ENCODE measurements at regions not wholly inside any gene's neighbourhood (a gene's known extent, or its start where the extent isn't known, plus 50 kb on each side); places are given as distances from the start of the nearest gene placed in this dataset.

DNA sequence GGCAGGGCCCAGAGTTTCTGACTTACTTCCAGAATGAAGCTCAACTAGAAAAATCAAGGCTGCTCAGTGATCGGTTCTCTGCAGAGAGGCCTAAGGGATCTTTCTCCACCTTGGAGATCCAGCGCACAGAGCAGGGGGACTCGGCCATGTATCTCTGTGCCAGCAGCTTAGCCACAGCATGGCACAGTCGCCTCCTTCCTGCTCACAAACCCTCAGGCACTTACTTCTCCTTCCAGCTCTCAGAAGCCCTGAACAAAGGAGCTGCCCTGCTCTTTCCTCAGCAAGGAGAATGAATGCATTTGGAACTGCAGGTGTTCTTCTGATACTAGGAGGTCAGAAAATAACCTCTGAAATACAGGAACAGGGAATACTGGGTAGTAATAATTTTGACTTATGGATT is 219.7 kb upstream of the PRSS1 start:
- H3K27ac Mint-ChIP-seq = no peak overlapping the region
- POLR2A ChIA-PET = no interaction called here
- no peak overlapping the region for H3K4me3 Mint-ChIP-seq
- DNase-seq (ENCODE audit: low spot score) (no peak), ATAC-seq (no peak)
- H3K9me3 Mint-ChIP-seq = no peaks in the 10 kb centered on the region
- TF ChIP-seq EMX1 (CRISPR knock-in tag; IDR thresholded peaks at IDR 0.05) = no peak
- no peak for TF ChIP-seq OVOL2 (CRISPR knock-in tag; IDR thresholded peaks at IDR 0.05; ENCODE audit: borderline replicate concordance)
- no peak for TF ChIP-seq NR1H2 (CRISPR knock-in tag; IDR thresholded peaks at IDR 0.05)
- TF ChIP-seq, protein P1, sequence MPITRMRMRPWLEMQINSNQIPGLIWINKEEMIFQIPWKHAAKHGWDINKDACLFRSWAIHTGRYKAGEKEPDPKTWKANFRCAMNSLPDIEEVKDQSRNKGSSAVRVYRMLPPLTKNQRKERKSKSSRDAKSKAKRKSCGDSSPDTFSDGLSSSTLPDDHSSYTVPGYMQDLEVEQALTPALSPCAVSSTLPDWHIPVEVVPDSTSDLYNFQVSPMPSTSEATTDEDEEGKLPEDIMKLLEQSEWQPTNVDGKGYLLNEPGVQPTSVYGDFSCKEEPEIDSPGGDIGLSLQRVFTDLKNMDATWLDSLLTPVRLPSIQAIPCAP (CRISPR knock-in tag; IDR thresholded peaks at IDR 0.05) = no peak
- TF ChIP-seq PRRX2 (CRISPR knock-in tag; IDR thresholded peaks at IDR 0.05) = no peak
- TF ChIP-seq, protein P2, sequence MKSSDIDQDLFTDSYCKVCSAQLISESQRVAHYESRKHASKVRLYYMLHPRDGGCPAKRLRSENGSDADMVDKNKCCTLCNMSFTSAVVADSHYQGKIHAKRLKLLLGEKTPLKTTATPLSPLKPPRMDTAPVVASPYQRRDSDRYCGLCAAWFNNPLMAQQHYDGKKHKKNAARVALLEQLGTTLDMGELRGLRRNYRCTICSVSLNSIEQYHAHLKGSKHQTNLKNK (CRISPR knock-in tag; IDR thresholded peaks at IDR 0.05) = no peak
- no peak for TF ChIP-seq TEAD1 (CRISPR knock-in tag; IDR thresholded peaks at IDR 0.05)
- TF ChIP-seq NFYB (CRISPR knock-in tag; conservative IDR thresholded peaks at IDR 0.05; ENCODE audit: low read depth) = no peak
- no peak for TF ChIP-seq CBFB (CRISPR knock-in tag; IDR thresholded peaks at IDR 0.05; ENCODE audit: low read depth)
- TF ChIP-seq MYBL2 (CRISPR knock-in tag; IDR thresholded peaks at IDR 0.05) = no peak
- TF ChIP-seq NR2C2 (CRISPR knock-in tag; IDR thresholded peaks at IDR 0.05) = no peak
- no peak for TF ChIP-seq ZNF317 (CRISPR knock-in tag; IDR thresholded peaks at IDR 0.05; ENCODE audit: borderline replicate concordance, low read depth)
- H3K27me3 Mint-ChIP-seq (ENCODE audit: low read depth) = peaks cover 2% of the 10 kb centered on the region; the same call in 1 of the 2 replicates
- CTCF ChIA-PET = interaction anchor here (1.0 to 2.0 kb wide), 5 partner anchors 14 to 226 kb away, joined by 3 to 6 read pairs (median 5); no protein-coding TSS in a partner anchor
- H3K4me1 Mint-ChIP-seq = peaks cover 3% of the 10 kb centered on the region; the same call in 1 of the 2 replicates
- no peaks in the 10 kb centered on the region for H3K36me3 Mint-ChIP-seq

DNA sequence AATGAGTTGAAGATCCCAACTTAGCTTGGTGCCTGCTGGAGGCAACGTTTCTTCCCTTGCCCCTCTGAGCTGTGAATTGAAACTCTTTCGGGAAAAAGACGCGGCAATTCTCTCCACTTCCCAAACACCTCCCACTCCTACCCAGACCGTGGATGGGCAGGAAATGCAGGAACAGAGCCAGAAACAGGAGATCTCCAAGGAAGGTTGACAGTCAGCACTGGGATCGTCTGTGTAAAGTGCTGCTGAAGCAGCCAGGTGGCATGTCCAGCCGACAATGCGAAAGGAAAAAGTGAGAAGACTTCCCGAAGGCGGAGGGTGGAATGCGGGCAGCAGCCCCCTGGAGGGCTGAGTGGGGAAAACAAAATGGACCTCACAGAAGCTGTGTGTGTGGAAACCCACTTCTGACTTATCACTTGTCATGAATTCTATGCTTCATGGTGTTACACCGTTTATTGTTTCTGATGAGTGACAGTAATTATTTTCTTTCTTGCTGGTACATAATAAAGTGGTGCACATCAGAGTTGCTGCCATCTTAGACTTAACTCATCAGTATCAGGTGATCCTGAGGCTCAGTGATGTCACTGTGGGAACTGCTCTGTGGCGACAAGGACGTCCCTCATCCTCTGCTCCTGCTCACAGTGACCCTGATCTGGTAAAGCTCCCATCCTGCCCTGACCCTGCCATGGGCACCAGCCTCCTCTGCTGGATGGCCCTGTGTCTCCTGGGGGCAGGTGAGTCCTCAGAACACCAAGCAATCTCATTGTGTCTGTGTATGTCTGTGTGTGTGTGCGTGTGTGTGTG is 220.5 kb upstream of the PRSS1 start:
- H3K27me3 Mint-ChIP-seq (ENCODE audit: low read depth) = peaks cover 2% of the 10 kb centered on the region; the same call in 1 of the 2 replicates
- ChIA-PET POLR2A (no interaction called here), CTCF (interaction anchor here (1.0 to 2.0 kb wide), 8 partner anchors 13 to 225 kb away, joined by 3 to 6 read pairs (median 4); no protein-coding TSS in a partner anchor)

More for the DNA sequence above, 220.5 kb upstream of the PRSS1 start:
- no peaks in the 10 kb centered on the region for H3K9me3 Mint-ChIP-seq
- H3K36me3 Mint-ChIP-seq = no peaks in the 10 kb centered on the region
- no peak for TF ChIP-seq EMX1 (CRISPR knock-in tag; IDR thresholded peaks at IDR 0.05)
- TF ChIP-seq ZNF263 (CRISPR knock-in tag; IDR thresholded peaks at IDR 0.05; ENCODE audit: low read depth) = no peak
- TF ChIP-seq, protein P3, sequence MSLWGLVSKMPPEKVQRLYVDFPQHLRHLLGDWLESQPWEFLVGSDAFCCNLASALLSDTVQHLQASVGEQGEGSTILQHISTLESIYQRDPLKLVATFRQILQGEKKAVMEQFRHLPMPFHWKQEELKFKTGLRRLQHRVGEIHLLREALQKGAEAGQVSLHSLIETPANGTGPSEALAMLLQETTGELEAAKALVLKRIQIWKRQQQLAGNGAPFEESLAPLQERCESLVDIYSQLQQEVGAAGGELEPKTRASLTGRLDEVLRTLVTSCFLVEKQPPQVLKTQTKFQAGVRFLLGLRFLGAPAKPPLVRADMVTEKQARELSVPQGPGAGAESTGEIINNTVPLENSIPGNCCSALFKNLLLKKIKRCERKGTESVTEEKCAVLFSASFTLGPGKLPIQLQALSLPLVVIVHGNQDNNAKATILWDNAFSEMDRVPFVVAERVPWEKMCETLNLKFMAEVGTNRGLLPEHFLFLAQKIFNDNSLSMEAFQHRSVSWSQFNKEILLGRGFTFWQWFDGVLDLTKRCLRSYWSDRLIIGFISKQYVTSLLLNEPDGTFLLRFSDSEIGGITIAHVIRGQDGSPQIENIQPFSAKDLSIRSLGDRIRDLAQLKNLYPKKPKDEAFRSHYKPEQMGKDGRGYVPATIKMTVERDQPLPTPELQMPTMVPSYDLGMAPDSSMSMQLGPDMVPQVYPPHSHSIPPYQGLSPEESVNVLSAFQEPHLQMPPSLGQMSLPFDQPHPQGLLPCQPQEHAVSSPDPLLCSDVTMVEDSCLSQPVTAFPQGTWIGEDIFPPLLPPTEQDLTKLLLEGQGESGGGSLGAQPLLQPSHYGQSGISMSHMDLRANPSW (CRISPR knock-in tag; conservative IDR thresholded peaks at IDR 0.05; ENCODE audit: low read depth) = no peak
- TF ChIP-seq, protein P4, sequence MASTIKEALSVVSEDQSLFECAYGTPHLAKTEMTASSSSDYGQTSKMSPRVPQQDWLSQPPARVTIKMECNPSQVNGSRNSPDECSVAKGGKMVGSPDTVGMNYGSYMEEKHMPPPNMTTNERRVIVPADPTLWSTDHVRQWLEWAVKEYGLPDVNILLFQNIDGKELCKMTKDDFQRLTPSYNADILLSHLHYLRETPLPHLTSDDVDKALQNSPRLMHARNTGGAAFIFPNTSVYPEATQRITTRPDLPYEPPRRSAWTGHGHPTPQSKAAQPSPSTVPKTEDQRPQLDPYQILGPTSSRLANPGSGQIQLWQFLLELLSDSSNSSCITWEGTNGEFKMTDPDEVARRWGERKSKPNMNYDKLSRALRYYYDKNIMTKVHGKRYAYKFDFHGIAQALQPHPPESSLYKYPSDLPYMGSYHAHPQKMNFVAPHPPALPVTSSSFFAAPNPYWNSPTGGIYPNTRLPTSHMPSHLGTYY (CRISPR knock-in tag; IDR thresholded peaks at IDR 0.05) = no peak
- ATAC-seq = peak; percentile 60
- H3K4me3 Mint-ChIP-seq = no peak overlapping the region
- no peak for DNase-seq (ENCODE audit: low spot score)
- peaks cover 3% of the 10 kb centered on the region; the same call in 1 of the 2 replicates for H3K4me1 Mint-ChIP-seq
- H3K27ac Mint-ChIP-seq = no peak overlapping the region
